ENCODE measurements at regions not wholly inside any gene's neighbourhood (a gene's known extent, or its start where the extent isn't known, plus 50 kb on each side); places are given as distances from the start of the nearest gene placed in this dataset.

DNA sequence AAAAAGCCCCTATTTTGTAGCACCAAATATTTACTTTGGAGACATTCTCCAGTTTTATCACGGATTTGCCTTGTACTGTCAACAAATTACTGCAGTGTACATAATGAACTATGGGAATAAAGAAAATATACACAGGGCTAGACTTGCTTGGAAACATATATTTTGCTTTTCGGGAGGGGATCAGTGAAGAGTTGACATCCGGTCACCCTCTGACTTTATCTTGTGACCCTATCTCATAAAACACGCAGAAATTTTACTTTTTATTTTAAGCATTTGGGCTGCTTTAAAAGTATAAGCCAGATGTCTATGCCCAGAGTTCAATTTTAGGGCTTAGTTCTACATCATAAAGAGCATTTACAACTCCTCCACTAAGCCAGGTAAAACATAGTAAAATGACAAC, 630.7 kb downstream of the TOX3 start:
- H3K27ac Mint-ChIP-seq: no peak overlapping the region
- no peak for DNase-seq (ENCODE audit: extremely low spot score, unreplicated experiment)
- TF ChIP-seq, protein P1, sequence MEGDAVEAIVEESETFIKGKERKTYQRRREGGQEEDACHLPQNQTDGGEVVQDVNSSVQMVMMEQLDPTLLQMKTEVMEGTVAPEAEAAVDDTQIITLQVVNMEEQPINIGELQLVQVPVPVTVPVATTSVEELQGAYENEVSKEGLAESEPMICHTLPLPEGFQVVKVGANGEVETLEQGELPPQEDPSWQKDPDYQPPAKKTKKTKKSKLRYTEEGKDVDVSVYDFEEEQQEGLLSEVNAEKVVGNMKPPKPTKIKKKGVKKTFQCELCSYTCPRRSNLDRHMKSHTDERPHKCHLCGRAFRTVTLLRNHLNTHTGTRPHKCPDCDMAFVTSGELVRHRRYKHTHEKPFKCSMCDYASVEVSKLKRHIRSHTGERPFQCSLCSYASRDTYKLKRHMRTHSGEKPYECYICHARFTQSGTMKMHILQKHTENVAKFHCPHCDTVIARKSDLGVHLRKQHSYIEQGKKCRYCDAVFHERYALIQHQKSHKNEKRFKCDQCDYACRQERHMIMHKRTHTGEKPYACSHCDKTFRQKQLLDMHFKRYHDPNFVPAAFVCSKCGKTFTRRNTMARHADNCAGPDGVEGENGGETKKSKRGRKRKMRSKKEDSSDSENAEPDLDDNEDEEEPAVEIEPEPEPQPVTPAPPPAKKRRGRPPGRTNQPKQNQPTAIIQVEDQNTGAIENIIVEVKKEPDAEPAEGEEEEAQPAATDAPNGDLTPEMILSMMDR (conservative IDR thresholded peaks at IDR 0.05): no peak
- peaks cover 11% of the 10 kb centered on the region for H3K27me3 Mint-ChIP-seq
- no peaks in the 10 kb centered on the region for H3K36me3 Mint-ChIP-seq
- H3K9me3 Mint-ChIP-seq: no peaks in the 10 kb centered on the region
- no peaks in the 10 kb centered on the region for H3K4me1 Mint-ChIP-seq (ENCODE audit: unreplicated experiment)
- no peak overlapping the region for H3K4me3 Mint-ChIP-seq

DNA sequence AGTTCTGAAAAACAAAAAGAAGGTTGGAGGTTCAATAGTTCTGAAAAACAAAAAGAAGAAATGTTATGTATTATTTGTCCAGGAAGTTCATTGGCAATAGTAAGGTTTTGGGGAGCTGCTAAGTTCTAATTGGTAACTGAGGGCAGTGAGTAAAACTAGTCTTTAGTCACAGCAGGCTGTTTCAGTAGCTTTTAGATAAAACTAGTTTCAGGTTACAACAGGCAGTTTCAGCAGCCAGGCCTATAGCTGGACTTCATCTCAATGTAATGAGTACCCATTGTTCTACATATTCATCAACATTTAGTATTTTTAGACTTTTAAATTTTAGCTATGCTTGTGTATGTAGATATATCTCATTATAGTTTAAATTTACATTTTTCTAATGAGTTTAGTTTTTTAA, 639.3 kb downstream of the TOX3 start:
- H3K4me3 Mint-ChIP-seq: no peak overlapping the region
- H3K9me3 Mint-ChIP-seq: no peaks in the 10 kb centered on the region
- H3K36me3 Mint-ChIP-seq: no peaks in the 10 kb centered on the region
- H3K27me3 Mint-ChIP-seq: peaks cover 8% of the 10 kb centered on the region
- no peak for DNase-seq (ENCODE audit: extremely low spot score, unreplicated experiment)
- TF ChIP-seq, protein P1 (conservative IDR thresholded peaks at IDR 0.05): no peak
- no peaks in the 10 kb centered on the region for H3K4me1 Mint-ChIP-seq (ENCODE audit: unreplicated experiment)
- no peak overlapping the region for H3K27ac Mint-ChIP-seq

DNA sequence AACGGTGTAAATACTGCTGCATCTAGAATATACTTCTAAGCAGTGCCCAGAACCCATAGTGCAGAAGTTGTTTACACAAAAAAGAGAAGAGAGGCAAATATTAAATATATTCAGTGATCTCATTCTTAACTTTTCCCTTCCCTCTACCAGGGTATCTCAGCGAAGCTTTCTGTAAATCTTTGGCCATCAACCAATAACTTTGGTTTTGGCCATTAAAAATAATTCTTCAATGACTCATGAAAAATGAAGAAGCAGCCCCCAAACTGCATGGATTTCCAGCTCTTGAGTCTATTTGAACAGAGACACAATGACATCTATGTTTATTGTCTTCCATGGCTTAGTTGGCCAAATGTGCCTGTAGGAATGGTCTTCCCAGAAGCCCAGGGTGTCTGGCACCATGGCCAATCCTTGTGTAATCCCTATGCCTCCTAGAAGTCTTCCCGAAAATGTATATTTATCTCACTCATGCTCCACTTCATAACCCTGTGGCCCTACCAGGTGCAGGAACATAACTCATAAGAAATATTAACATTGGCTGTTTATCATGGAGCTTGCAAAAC, 646.6 kb downstream of the TOX3 start:
- no peak for DNase-seq (ENCODE audit: extremely low spot score, unreplicated experiment)
- Mint-ChIP-seq H3K36me3 (no peaks in the 10 kb centered on the region), H3K27ac (no peak overlapping the region), H3K27me3 (peaks cover 14% of the 10 kb centered on the region), H3K4me1 (ENCODE audit: unreplicated experiment) (no peaks in the 10 kb centered on the region), H3K4me3 (no peak overlapping the region), H3K9me3 (peaks cover 4% of the 10 kb centered on the region)
- TF ChIP-seq, protein P1 (conservative IDR thresholded peaks at IDR 0.05): no peak

DNA sequence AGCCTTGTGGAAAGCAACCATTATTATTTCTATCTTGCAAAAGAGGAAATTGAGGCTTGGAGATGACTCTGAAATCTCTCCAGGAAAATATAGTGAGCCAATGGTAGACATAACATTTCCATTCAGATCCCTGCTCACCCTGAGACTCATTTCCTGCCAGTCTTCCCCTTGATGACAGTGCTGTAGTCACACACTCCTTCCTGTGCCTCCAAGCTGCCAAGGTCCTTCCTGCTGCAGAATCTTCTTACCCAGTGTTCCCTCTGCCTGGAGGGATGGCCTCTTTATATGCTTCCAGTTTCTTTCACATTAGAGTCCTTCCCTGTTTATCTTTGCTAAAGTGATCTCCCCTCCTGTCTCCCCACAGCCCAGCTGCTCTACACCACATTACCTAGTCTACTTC, 648.1 kb downstream of the TOX3 start:
- H3K4me1 Mint-ChIP-seq (ENCODE audit: unreplicated experiment): no peaks in the 10 kb centered on the region
- H3K9me3 Mint-ChIP-seq: peaks cover 4% of the 10 kb centered on the region
- H3K27me3 Mint-ChIP-seq: peaks cover 9% of the 10 kb centered on the region
- TF ChIP-seq, protein P1 (conservative IDR thresholded peaks at IDR 0.05): no peak
- no peak for DNase-seq (ENCODE audit: extremely low spot score, unreplicated experiment)
- H3K27ac Mint-ChIP-seq: no peak overlapping the region
- H3K4me3 Mint-ChIP-seq: no peak overlapping the region
- no peaks in the 10 kb centered on the region for H3K36me3 Mint-ChIP-seq

DNA sequence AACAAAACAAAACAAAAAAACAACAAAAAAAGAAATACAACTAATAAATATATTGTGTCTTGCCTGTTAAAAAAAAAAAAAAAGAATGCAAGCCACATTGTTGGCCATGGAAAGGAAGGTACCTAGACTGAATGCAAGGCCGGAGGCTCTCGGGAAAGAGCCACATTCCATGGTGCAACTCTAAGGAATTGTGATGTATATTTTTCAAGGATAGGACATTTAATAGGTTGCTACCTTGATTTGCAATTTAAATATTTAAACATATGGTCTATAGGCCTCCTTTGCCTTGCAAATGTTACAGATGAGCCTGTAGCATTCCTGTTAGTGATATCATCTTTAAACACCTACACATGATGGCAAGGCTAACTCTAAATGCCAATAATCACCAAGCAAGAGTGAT, 650.9 kb downstream of the TOX3 start:
- peaks cover 6% of the 10 kb centered on the region for H3K27me3 Mint-ChIP-seq
- DNase-seq (ENCODE audit: extremely low spot score, unreplicated experiment): no peak
- H3K4me1 Mint-ChIP-seq (ENCODE audit: unreplicated experiment): no peaks in the 10 kb centered on the region
- no peak overlapping the region for H3K4me3 Mint-ChIP-seq
- peaks cover 5% of the 10 kb centered on the region for H3K9me3 Mint-ChIP-seq
- TF ChIP-seq, protein P1 (conservative IDR thresholded peaks at IDR 0.05): no peak
- H3K36me3 Mint-ChIP-seq: no peaks in the 10 kb centered on the region
- H3K27ac Mint-ChIP-seq: no peak overlapping the region
